Suprapubic skin (tissue), 4 donors: ENCODE measurements at regions not wholly inside any gene's neighbourhood (a gene's known extent, or its start where the extent isn't known, plus 50 kb on each side); places are given as distances from the start of the nearest gene placed in this dataset.

ENCODE experiments used
- DNase-seq, 2 donors: peaks; one replicate each; pipeline ENCODE4 v3.0.0-alpha.2; 2019; ENCODE audit warnings: low spot score in 2 of 2
- H3K27ac ChIP-seq: fragments of 200-600 bp; sonication (generic); one replicate; pipeline ENCODE4 v1.5.1; 2019
- H3K27me3 ChIP-seq: fragments of 200-600 bp; sonication (generic); one replicate; pipeline ENCODE4 v1.5.1; 2019
- H3K36me3 ChIP-seq: fragments of 200-600 bp; sonication (generic); one replicate; pipeline ENCODE4 v1.5.1; 2019
- H3K4me1 ChIP-seq: fragments of 200-600 bp; sonication (generic); one replicate; pipeline ENCODE4 v1.5.1; 2019
- H3K4me3 ChIP-seq: fragments of 200-600 bp; sonication (generic); one replicate; pipeline ENCODE4 v1.5.1; 2019; ENCODE audit warnings: mild to moderate bottlenecking
- H3K9me3 ChIP-seq: fragments of 200-600 bp; sonication (generic); one replicate; pipeline ENCODE4 v1.5.1; 2019
- EP300 ChIP-seq: sonication (generic); formaldehyde crosslinking; IDR thresholded peaks from one replicate; pipeline ENCODE4 v1.6.1; 2017; ENCODE audit warnings: antibody characterized with exemption
- POLR2A ChIP-seq, 2 donors: fragments of 450-650 bp; IDR thresholded peaks; one replicate each; pipeline ENCODE4 v1.6.1; 2017; ENCODE audit warnings: antibody characterized with exemption in 2 of 2, mild to moderate bottlenecking in 2 of 2, moderate library complexity in 2 of 2
- POLR2AphosphoS5 ChIP-seq, 3 donors: sonication (generic); formaldehyde crosslinking; IDR thresholded peaks; one replicate each; pipeline ENCODE4 v1.6.1; 2017; ENCODE audit warnings: antibody characterized with exemption in 3 of 3
- WGBS: methylation state at CpG from one replicate; pipeline ENCODE4 v1.1.5; 2018; 5-methylcytosine and 5-hydroxymethylcytosine counted together
- TF ChIP-seq, protein P1 (sequence below), 2 donors: fragments of 200-600 bp in 1 of 2; fragments of 450-650 bp in 1 of 2; sonication (generic) in 1 of 2; IDR thresholded peaks; one replicate each; pipeline ENCODE4 v1.5.1; 2016 to 2019; ENCODE audit warnings: antibody characterized with exemption in 2 of 2, mild to moderate bottlenecking in 1 of 2, moderate library complexity in 1 of 2

DNA sequence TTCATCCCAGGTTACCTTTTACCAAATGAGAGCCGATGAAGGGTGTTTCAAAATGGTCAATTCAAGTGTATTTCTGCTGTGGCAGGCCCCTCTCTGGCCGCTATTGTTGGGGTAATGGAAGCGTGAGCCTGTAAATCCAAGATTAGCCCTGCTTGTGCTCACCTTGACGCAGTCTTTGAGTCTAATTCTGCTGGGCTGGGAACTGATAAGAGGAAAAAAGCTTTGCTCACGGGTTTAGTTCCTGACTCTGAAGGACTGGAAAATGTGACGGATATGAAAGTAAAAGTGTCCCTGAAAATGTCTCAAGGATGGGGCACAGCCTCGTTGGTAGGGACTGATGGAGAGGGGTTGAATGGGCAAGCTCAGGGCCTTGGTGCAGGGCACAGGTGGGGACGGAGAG is 125.9 kb upstream of the GALNT2 start:
- no peak for DNase-seq
- H3K27me3 ChIP-seq, result peaks cover 9% of the 10 kb centered on the region
- H3K36me3 ChIP-seq, result no peaks in the 10 kb centered on the region
- H3K4me1 ChIP-seq, result no peaks in the 10 kb centered on the region
- H3K27ac ChIP-seq, result no peak overlapping the region
- H3K4me3 ChIP-seq, result no peak overlapping the region
- WGBS, result 89% methylated on average over 8 of the region's 8 CpGs
- H3K9me3 ChIP-seq, result no peaks in the 10 kb centered on the region
- TF ChIP-seq POLR2A (IDR thresholded peaks at IDR 0.05) (no peak), POLR2AphosphoS5 (IDR thresholded peaks at IDR 0.05) (no peak), EP300 (no peak)
- TF ChIP-seq, protein P1, sequence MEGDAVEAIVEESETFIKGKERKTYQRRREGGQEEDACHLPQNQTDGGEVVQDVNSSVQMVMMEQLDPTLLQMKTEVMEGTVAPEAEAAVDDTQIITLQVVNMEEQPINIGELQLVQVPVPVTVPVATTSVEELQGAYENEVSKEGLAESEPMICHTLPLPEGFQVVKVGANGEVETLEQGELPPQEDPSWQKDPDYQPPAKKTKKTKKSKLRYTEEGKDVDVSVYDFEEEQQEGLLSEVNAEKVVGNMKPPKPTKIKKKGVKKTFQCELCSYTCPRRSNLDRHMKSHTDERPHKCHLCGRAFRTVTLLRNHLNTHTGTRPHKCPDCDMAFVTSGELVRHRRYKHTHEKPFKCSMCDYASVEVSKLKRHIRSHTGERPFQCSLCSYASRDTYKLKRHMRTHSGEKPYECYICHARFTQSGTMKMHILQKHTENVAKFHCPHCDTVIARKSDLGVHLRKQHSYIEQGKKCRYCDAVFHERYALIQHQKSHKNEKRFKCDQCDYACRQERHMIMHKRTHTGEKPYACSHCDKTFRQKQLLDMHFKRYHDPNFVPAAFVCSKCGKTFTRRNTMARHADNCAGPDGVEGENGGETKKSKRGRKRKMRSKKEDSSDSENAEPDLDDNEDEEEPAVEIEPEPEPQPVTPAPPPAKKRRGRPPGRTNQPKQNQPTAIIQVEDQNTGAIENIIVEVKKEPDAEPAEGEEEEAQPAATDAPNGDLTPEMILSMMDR (IDR thresholded peaks at IDR 0.05), result no peak

DNA sequence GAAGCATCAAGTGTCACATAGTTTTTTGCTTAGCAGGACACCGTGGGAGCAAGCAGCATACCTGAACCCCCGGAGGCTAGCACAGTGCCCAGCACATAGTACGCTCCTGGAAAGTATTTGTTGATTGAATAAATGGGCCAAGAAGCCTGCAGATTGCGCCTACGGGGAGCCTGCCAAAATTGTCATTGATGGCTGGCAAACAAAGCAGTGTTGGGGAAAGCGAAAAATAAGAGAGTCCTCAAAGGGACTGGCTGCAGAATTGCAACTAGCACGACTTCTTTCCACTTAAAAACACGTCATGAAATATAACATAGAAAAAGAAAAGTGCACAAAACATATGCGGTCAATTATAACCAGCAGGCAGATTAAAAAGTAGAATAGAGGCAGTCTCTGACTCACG is 125.2 kb upstream of the GALNT2 start:
- H3K9me3 ChIP-seq, result no peaks in the 10 kb centered on the region
- WGBS, result 76% methylated on average over 10 of the region's 10 CpGs
- TF ChIP-seq POLR2A (IDR thresholded peaks at IDR 0.05) (no peak), EP300 (no peak), POLR2AphosphoS5 (IDR thresholded peaks at IDR 0.05) (no peak)
- TF ChIP-seq, protein P1 (IDR thresholded peaks at IDR 0.05), result no peak

DNA sequence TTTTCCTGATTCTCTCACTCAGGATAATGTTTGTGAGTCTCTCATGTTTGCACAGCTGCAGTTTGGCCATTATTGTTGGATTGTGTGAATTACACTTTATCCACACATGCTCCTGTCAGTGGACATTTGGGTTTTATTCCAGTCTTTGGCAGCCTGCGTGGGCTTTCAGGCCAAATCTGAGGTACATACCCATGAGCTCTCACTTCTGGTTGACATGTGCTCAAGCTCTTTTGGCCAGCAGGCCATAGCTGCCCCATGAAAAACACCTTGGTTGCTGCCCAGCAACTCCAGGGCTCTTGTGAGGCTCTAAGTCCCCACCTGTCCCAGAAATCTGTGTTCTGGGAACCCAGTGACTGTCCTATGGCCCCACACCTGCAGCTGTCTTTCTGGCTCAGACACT is 124.5 kb upstream of the GALNT2 start:
- TF ChIP-seq EP300 (no peak), POLR2AphosphoS5 (IDR thresholded peaks at IDR 0.05) (no peak), POLR2A (IDR thresholded peaks at IDR 0.05) (no peak)
- TF ChIP-seq, protein P1 (IDR thresholded peaks at IDR 0.05), result no peak
- Histone ChIP-seq H3K4me1 (no peaks in the 10 kb centered on the region), H3K27me3 (peaks cover 9% of the 10 kb centered on the region), H3K9me3 (no peaks in the 10 kb centered on the region), H3K27ac (no peak overlapping the region), H3K36me3 (no peaks in the 10 kb centered on the region), H3K4me3 (no peak overlapping the region)
- DNase-seq, result no peak
- 79% methylated on average over 1 of the region's 1 CpG for WGBS

More for the DNA sequence above, 125.2 kb upstream of the GALNT2 start:
- DNase-seq, result no peak
- no peaks in the 10 kb centered on the region for H3K4me1 ChIP-seq
- peaks cover 9% of the 10 kb centered on the region for H3K27me3 ChIP-seq
- H3K4me3 ChIP-seq, result no peak overlapping the region
- H3K36me3 ChIP-seq, result no peaks in the 10 kb centered on the region
- no peak overlapping the region for H3K27ac ChIP-seq

DNA sequence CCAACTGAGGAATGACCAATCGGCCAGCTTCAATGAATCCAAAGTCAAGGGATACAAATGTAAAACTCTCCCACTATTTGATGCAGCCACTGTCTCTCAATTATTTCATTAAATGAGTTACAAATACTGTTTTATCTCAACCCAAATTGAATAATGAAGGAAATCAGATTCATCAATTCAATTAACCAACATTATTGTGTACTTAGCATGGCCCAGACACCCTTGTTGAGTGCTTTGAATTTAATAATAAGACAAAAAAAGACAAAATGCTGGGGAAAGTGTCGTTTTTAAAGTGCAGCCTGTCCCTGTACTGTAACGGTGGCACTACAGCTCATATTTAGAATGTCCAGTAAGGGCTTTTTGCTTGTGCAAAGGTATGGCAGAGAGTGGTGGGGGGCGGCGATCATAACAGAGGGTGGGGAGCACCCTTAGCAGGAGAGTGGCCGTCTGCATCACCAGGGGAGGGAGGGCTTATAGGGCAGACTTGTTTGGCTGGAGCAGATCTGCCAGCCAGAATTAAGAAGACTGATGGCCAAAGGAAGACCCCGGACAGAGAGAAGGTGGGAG is 123.8 kb upstream of the GALNT2 start:
- H3K9me3 ChIP-seq, result no peaks in the 10 kb centered on the region
- no peak overlapping the region for H3K27ac ChIP-seq
- WGBS, result 87% methylated on average over 7 of the region's 7 CpGs
- no peak for TF ChIP-seq EP300
- no peak for TF ChIP-seq POLR2AphosphoS5 (IDR thresholded peaks at IDR 0.05)
- TF ChIP-seq, protein P1 (IDR thresholded peaks at IDR 0.05), result no peak
- no peak for TF ChIP-seq POLR2A (IDR thresholded peaks at IDR 0.05)
- peaks cover 9% of the 10 kb centered on the region for H3K27me3 ChIP-seq
- no peak for DNase-seq
- H3K4me1 ChIP-seq, result no peaks in the 10 kb centered on the region
- no peak overlapping the region for H3K4me3 ChIP-seq
- H3K36me3 ChIP-seq, result no peaks in the 10 kb centered on the region

DNA sequence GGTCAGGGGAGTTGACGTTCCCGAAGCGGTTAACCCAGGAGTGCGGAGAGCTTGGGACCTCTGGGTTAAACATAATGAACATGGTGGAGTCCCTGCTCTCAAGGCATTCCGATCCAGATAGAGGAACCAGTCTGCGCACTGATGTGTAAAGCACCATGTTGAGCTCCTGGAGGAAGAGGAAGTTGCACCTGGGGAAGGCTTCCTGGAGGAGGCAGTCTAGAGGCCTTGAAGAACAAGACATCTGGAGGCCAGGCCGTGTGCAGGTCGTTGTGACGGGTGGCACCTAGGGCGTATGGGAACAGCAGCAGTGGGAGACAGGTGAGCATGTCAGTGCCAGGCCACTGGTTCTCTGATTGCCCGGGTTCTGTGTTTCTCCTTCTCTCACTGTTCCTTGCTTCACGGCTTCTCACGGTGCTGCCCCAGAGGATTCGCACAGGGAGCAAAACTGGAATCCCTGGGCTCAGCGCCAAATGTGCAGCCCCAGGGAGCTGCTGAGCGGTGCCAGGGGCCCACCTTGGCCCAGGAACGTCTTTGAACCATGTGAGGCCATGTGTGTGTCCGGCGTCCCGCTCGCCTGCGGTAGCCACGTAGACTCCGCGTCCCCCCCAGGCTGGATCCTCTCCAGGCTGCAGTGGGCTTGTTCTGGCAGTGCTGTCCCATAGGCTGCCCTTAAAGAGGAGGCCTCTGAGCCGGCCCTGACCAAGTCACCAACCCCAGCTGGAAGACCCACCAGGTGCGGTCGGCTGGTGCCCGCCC is 122.9 kb upstream of the GALNT2 start:
- no peak for TF ChIP-seq POLR2A (IDR thresholded peaks at IDR 0.05)
- no peak for TF ChIP-seq POLR2AphosphoS5 (IDR thresholded peaks at IDR 0.05)
- no peak for TF ChIP-seq EP300
- TF ChIP-seq, protein P1 (IDR thresholded peaks at IDR 0.05), result no peak
- DNase-seq, result no peak
- no peaks in the 10 kb centered on the region for H3K36me3 ChIP-seq
- H3K27ac ChIP-seq, result no peak overlapping the region
- H3K27me3 ChIP-seq, result peaks cover 7% of the 10 kb centered on the region
- no peaks in the 10 kb centered on the region for H3K4me1 ChIP-seq
- H3K4me3 ChIP-seq, result no peak overlapping the region
- WGBS, result 84% methylated on average over 23 of the region's 29 CpGs
- no peaks in the 10 kb centered on the region for H3K9me3 ChIP-seq
